BE2C (cell line): ENCODE measurements at regions not wholly inside any gene's neighbourhood (a gene's known extent, or its start where the extent isn't known, plus 50 kb on each side); places are given as distances from the start of the nearest gene placed in this dataset.
"Not testable (repeated sequence)": the region's sequence is repeated elsewhere in the genome, so short reads cannot be mapped to it uniquely, and the experiment has no call there.

ENCODE experiments used
- DNase-seq: peaks from one replicate; pipeline ENCODE4 v3.0.0-alpha.2; 2020
- H3K27me3 ChIP-seq: fragments of 250-450 bp; sonication (Bioruptor Pico); 2 replicates; pipeline ENCODE4 v1.5.1; 2020; ENCODE audit warnings: mild to moderate bottlenecking
- H3K36me3 ChIP-seq: fragments of 250-450 bp; sonication (Bioruptor Pico); 2 replicates; pipeline ENCODE4 v1.5.1; 2020; ENCODE audit warnings: mild to moderate bottlenecking
- H3K4me1 ChIP-seq: fragments of 250-450 bp; sonication (Bioruptor Pico); 2 replicates; pipeline ENCODE4 v1.5.1; 2020
- H3K4me3 ChIP-seq: 2 replicates; pipeline ENCODE4 v1.5.1; 2011; ENCODE audit warnings: low read depth, low read length
- H3K9me3 ChIP-seq: fragments of 250-450 bp; sonication (Bioruptor Pico); 2 replicates; pipeline ENCODE4 v1.5.1; 2020
- TF ChIP-seq, protein P1 (sequence below): IDR thresholded peaks from 2 replicates; pipeline ENCODE4 v1.5.1; 2012; ENCODE audit warnings: mild to moderate bottlenecking, low read depth, low read length

DNA sequence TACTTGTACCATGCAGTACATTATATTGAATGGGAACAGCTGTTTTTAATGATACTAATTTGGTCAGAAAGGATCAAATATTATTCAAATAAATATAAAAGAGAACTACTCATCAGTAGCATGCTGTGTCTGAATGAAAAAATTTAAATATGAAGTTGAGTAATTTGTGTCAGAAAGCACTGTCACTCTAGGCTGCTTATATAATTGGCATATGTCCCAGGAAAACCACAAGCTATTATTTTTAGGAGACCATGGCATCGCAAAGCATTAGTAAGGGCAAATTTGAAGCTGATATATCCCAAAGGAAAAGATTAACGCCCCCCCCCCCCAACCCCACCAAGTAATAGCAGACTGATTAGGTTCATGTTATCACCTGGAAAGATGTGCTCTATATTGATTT, 388.5 kb upstream of the SPANXN4 start:
- Histone ChIP-seq H3K4me1 (no peaks in the 10 kb centered on the region), H3K27me3 (no peaks in the 10 kb centered on the region), H3K4me3 (no peak overlapping the region), H3K9me3 (no peaks in the 10 kb centered on the region), H3K36me3 (no peaks in the 10 kb centered on the region)
- DNase-seq: no peak
- TF ChIP-seq, protein P1, sequence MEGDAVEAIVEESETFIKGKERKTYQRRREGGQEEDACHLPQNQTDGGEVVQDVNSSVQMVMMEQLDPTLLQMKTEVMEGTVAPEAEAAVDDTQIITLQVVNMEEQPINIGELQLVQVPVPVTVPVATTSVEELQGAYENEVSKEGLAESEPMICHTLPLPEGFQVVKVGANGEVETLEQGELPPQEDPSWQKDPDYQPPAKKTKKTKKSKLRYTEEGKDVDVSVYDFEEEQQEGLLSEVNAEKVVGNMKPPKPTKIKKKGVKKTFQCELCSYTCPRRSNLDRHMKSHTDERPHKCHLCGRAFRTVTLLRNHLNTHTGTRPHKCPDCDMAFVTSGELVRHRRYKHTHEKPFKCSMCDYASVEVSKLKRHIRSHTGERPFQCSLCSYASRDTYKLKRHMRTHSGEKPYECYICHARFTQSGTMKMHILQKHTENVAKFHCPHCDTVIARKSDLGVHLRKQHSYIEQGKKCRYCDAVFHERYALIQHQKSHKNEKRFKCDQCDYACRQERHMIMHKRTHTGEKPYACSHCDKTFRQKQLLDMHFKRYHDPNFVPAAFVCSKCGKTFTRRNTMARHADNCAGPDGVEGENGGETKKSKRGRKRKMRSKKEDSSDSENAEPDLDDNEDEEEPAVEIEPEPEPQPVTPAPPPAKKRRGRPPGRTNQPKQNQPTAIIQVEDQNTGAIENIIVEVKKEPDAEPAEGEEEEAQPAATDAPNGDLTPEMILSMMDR: no peak

DNA sequence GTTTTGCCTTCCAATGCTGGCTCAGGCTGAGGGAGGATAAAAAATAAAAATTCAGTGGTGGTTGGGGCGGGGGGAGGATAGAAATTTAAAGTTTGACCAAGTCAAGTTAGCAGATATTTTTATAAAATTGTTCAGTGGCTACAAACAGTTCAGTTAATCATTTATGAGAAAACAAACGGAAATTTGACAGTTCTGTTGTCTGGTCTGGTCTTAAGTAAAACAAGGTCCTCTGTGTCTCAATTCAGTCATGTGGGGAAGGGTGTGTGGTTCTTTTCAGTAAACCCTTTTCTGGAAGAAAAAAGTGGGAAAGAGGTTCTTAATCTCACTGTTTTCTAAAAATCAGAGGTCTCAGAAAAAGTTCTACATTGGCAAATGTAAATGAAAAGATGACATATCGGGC, 409.1 kb upstream of the SPANXN4 start:
- Histone ChIP-seq H3K4me1 (no peaks in the 10 kb centered on the region), H3K4me3 (no peak overlapping the region), H3K9me3 (no peaks in the 10 kb centered on the region), H3K36me3 (no peaks in the 10 kb centered on the region), H3K27me3 (no peaks in the 10 kb centered on the region)
- TF ChIP-seq, protein P1: no peak
- DNase-seq: no peak

DNA sequence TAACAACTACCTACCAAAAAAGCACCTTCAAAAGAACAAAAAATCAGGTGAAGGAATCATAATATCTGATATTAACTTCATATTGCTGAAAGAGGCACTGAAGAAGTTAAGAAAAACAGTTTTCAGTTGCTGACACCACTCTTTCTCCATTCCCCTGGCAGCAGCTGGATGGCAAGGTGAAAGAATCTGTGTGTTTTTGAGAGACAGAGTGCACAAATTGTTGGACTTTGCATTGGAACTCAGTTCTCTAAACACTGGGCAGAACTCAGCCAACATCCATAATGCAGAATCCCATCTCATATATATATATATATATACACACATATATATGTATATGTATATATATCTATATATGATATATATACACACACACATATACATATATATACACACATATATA, 408.3 kb upstream of the MAGEC2 start:
- TF ChIP-seq, protein P1: no peak
- Histone ChIP-seq H3K36me3 (no peaks in the 10 kb centered on the region), H3K9me3 (no peaks in the 10 kb centered on the region), H3K4me3 (no peak overlapping the region), H3K27me3 (no peaks in the 10 kb centered on the region), H3K4me1 (no peaks in the 10 kb centered on the region)
- DNase-seq: no peak

DNA sequence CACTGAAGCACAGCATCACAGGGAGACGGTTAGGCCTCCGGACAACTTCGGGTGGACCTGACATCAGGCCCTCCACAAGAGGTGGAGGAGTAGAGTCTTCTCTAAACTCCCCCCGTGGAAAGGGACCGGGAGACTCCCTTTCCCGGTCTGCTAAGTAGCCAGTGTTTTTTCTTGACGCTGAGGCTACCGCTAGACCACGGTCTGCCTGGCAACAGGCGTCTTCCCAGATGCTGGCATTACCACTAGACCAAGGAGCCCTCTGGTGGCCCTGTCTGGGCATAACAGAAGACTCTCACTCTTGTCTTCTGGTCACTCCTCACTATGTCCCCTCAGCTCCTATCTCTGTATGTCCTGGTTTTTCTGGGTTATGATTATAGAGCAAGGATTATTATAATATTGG, 401.5 kb upstream of the MAGEC2 start:
- H3K36me3 ChIP-seq, H3K27me3 ChIP-seq, H3K4me1 ChIP-seq, H3K4me3 ChIP-seq, H3K9me3 ChIP-seq: not testable (repeated sequence)
- peak; percentile 2 for DNase-seq

DNA sequence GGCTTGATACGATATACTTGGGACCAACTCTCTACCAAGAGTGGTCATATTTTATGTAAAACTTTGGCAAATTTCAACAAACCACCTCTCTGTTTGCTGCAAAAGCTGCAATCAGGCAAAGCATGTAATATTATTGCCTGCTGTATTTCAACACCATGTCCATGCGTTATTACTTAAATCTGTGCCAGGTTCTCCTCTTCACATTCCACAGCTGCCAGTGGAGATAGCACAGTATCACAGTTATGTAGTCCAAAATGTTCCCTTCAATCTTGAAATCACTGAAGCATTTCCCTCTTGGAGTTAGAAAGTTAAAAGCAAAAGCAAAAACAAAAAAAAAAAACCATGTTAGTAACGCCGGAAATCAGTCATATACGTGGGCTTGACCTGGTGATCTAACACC, 396.7 kb upstream of the MAGEC2 start:
- no peaks in the 10 kb centered on the region for H3K4me1 ChIP-seq
- no peaks in the 10 kb centered on the region for H3K36me3 ChIP-seq
- DNase-seq: no peak
- no peaks in the 10 kb centered on the region for H3K9me3 ChIP-seq
- no peaks in the 10 kb centered on the region for H3K27me3 ChIP-seq
- no peak overlapping the region for H3K4me3 ChIP-seq
- TF ChIP-seq, protein P1: no peak

DNA sequence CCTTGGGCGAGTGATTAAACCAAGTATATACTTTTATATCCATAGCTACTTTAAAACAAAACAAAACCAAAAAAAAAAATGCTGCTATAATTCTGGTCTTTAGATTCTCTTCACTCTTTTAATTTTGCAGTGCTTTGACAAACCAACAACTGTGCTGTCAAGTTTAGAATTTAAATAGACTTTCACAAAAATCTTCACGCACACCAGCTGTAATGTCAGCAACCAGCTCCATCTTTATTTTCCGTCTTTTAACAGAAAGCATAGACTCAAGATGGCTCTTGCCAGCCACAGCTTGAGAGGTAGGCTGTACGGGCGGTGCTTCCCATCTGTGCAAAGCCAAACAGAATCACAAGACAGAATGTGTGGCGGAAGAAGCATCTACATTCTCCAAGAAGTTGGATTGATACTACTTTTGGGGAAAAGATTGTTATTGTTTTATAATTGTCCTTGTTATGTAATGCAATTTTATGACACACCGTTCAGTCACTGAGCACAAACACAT, 388.3 kb upstream of the MAGEC2 start:
- no peaks in the 10 kb centered on the region for H3K9me3 ChIP-seq
- TF ChIP-seq, protein P1: no peak
- no peaks in the 10 kb centered on the region for H3K27me3 ChIP-seq
- no peak overlapping the region for H3K4me3 ChIP-seq
- no peaks in the 10 kb centered on the region for H3K4me1 ChIP-seq
- DNase-seq: no peak
- no peaks in the 10 kb centered on the region for H3K36me3 ChIP-seq

DNA sequence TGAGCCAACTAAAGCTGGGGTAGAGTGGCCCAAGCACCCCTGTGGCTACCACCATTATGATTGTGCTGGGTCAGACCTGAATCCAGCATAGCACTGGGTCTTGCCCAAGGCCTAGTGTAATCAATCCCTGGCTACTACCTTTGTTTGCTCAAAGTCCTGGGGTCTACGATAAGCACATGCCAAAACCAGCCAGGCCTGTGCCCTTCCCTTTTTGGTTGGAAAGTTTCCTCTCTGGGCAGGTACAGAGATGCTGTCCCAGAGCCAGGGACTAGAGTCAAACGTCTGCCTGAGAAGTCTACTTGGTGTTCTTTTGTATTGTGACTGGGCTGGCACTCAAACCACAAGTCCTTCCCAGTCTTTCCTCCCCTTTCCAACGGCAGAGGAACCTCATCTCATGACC, 371.5 kb upstream of the MAGEC2 start:
- DNase-seq: no peak
- H3K9me3 ChIP-seq: no peaks in the 10 kb centered on the region
- no peaks in the 10 kb centered on the region for H3K36me3 ChIP-seq
- H3K4me1 ChIP-seq: no peaks in the 10 kb centered on the region
- H3K27me3 ChIP-seq: no peaks in the 10 kb centered on the region
- TF ChIP-seq, protein P1: no peak
- no peak overlapping the region for H3K4me3 ChIP-seq
